Heart right ventricle (tissue), 16 donors: ENCODE measurements at regions not wholly inside any gene's neighbourhood (a gene's known extent, or its start where the extent isn't known, plus 50 kb on each side); places are given as distances from the start of the nearest gene placed in this dataset.

Source experiments
- ATAC-seq, 8 donors: fragments of 200-7000 bp; cut with Tn5 transposase; one replicate each; pipeline ENCODE4 v1.9.1; 2020; ENCODE audit warnings: mild to moderate bottlenecking in 8 of 8, moderate library complexity in 8 of 8, moderate number of reproducible peaks in 1 of 8
- DNase-seq, 2 donors: peaks; one replicate each; pipeline ENCODE4 v3.0.0-alpha.2; 2020
- H3K27ac ChIP-seq, 10 donors: fragments of 200-600 bp; sonication (generic) in 2 of 10; one replicate each; pipeline versions ENCODE4 v1.5.0 to v1.8.0; 2020 to 2022; ENCODE audit warnings: mild to moderate bottlenecking in 3 of 10
- H3K27me3 ChIP-seq, 7 donors: fragments of 200-600 bp; one replicate each; pipeline ENCODE4 v1.8.0; 2021 to 2022; ENCODE audit warnings: mild to moderate bottlenecking in 2 of 7
- H3K36me3 ChIP-seq, 9 donors: fragments of 200-600 bp; sonication (generic) in 1 of 9; one replicate each; pipeline versions ENCODE4 v1.5.0 to v1.8.0; 2020 to 2022; ENCODE audit warnings: mild to moderate bottlenecking in 2 of 9
- H3K4me1 ChIP-seq, 9 donors: fragments of 200-600 bp; sonication (generic) in 1 of 9; one replicate each; pipeline versions ENCODE4 v1.5.0 to v1.8.0; 2020 to 2022; ENCODE audit warnings: mild to moderate bottlenecking in 4 of 9
- H3K4me3 ChIP-seq, 10 donors: fragments of 200-600 bp; sonication (generic) in 2 of 10; one replicate each; pipeline versions ENCODE4 v1.5.0 to v1.8.0; 2020 to 2022; ENCODE audit warnings: mild to moderate bottlenecking in 7 of 10, moderate library complexity in 2 of 10
- H3K9me3 ChIP-seq, 11 donors: fragments of 200-600 bp in 10 of 11; sonication (generic) in 2 of 11; one replicate each; pipeline versions ENCODE4 v1.5.0 to v1.8.0; 2013 to 2022; ENCODE audit warnings: mild to moderate bottlenecking in 2 of 11, control low read depth in 1 of 11, moderate library complexity in 1 of 11
- WGBS, 2 donors: extraction: QIAGEN DNeasy Blood & Tissue Kit; methylation state at CpG; one replicate each; pipeline ENCODE4 v1.1.7; 2013; ENCODE audit warnings: inconsistent platforms in 1 of 2; 5-methylcytosine and 5-hydroxymethylcytosine counted together
- intact Hi-C, 10 donors: fragments of 100-400 bp; cut with DNase I; formaldehyde crosslinking; loops; one replicate each; pipeline versions ENCODE4 v1.11.1 to v1.14.2; 2022
- TF ChIP-seq, protein P1 (sequence below), 9 donors: fragments of 200-600 bp; sonication (generic) in 2 of 9; IDR thresholded peaks; one replicate each; pipeline versions ENCODE4 v1.5.0 to v1.8.0; 2021 to 2022; ENCODE audit warnings: antibody characterized with exemption in 9 of 9, mild to moderate bottlenecking in 5 of 9, moderate library complexity in 1 of 9
- donor health status: Arrhythmogenic right ventricular cardiomyopathy.
- donor health status: ischemic (EF 13 %, LVEDD 7.1; RV severe dilation, severe dysfunction).
- donor health status: healthy with polysubstance abuse.
- donor health status: DM: no; HTN: yes; CAD: no.
- donor health status: DM: no; HTN: no; CAD: no.
- donor health status: ischemic (EF 25% LVEDD 6.9; RV normal size, moderate dysfunction).
- donor health status: ischemic (EF 25% LVEDD 5.7; RV mildly dilated, moderate dysfunction).
- donor health status: healthy.
- donor health status: DM: yes; HTN: yes; CAD: no.
- donor health status: Ischemic cardiomyopathy.
- donor health status: ischemic (EF 35%, LVEDD 5.7; RV mildly dilated, moderate dysfunction).
- donor health status: nonischemic (EF 11% LVEDD 7.7; RV severe dilation, severe dysfunction).
- donor health status: DM: yes; HTN: yes; CAD: no.
- donor health status: PGD.
- donor health status: ischemic (EF 29% LVEDD 5.4; RV normal size, mild dysfunction).
- donor health status: nonischemic (EF 23%, LVEDD 6.1; RV moderate dilation, normal function).

GRCh38 chr14:30234966-30235365 is 307.3 kb upstream of the PRKD1 start:
- ATAC-seq, result no peak

DNA sequence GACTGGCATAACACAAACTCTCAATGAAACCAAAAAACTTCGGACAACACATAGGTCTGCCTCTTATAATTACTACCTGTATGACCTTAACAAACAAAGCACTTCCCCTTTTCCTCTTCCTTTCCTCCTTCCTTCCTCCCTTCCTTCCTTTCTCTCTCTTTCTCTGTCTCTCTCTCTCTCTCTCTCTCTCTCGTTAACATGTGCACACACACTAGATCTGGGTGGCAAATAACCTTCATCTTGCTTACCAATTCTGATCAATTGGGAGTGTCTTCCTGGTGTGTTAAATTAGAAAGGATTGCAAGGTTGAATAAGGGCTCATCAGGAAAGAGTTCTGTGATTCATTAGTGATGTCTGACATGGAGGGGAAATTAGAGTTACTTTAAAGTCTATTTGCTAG is 307.8 kb upstream of the PRKD1 start:
- ATAC-seq (no peak), DNase-seq (no peak)
- intact Hi-C loops, result no loop called here
- WGBS, 2 donors, result 81 to 90% methylated on average over 2 of the region's 2 CpGs
- Histone ChIP-seq H3K9me3 (no peaks in the 10 kb centered on the region), H3K4me1 (no peaks in the 10 kb centered on the region), H3K27me3 (no peaks in the 10 kb centered on the region), H3K36me3 (no peaks in the 10 kb centered on the region), H3K27ac (no peak overlapping the region), H3K4me3 (no peak overlapping the region)
- TF ChIP-seq, protein P1, sequence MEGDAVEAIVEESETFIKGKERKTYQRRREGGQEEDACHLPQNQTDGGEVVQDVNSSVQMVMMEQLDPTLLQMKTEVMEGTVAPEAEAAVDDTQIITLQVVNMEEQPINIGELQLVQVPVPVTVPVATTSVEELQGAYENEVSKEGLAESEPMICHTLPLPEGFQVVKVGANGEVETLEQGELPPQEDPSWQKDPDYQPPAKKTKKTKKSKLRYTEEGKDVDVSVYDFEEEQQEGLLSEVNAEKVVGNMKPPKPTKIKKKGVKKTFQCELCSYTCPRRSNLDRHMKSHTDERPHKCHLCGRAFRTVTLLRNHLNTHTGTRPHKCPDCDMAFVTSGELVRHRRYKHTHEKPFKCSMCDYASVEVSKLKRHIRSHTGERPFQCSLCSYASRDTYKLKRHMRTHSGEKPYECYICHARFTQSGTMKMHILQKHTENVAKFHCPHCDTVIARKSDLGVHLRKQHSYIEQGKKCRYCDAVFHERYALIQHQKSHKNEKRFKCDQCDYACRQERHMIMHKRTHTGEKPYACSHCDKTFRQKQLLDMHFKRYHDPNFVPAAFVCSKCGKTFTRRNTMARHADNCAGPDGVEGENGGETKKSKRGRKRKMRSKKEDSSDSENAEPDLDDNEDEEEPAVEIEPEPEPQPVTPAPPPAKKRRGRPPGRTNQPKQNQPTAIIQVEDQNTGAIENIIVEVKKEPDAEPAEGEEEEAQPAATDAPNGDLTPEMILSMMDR (IDR thresholded peaks at IDR 0.05), result no peak

More at GRCh38 chr14:30234966-30235365, 307.3 kb upstream of the PRKD1 start:
- WGBS, 2 donors, result 87 to 95% methylated on average over 1 of the region's 1 CpG
- intact Hi-C loops, result no loop called here
- Histone ChIP-seq H3K27ac (no peak overlapping the region), H3K4me1 (no peaks in the 10 kb centered on the region), H3K9me3 (no peaks in the 10 kb centered on the region), H3K36me3 (no peaks in the 10 kb centered on the region), H3K27me3 (no peaks in the 10 kb centered on the region), H3K4me3 (no peak overlapping the region)
- DNase-seq, result no peak
- TF ChIP-seq, protein P1 (IDR thresholded peaks at IDR 0.05), result no peak

DNA sequence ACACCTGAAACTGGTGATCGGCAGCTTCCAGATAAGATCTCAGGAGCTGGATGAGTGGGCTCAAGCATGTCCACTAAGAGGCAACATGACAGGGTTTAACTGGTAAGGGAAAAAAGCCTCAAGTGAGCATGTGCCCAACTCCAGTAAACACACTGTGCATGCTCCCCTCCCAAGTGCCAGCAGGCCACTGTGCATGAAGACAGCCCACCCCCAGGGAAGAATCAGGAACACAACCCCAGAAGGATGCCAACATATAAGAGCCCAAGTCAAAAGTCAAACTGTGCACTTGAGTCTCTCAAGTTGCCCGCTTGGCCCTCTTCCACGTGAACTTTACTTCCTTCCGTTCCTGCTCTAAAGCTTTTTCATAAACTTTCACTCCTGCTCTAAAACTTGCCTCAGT is 311.3 kb upstream of the PRKD1 start:
- WGBS, 2 donors, result 87 to 89% methylated on average over 4 of the region's 4 CpGs
- intact Hi-C loops, result no loop called here
- no peaks in the 10 kb centered on the region for H3K4me1 ChIP-seq

GRCh38 chr14:30240018-30240417 is 312.4 kb upstream of the PRKD1 start:
- WGBS, 2 donors, result 55 to 65% methylated on average over 4 of the region's 4 CpGs
- intact Hi-C loops, result no loop called here
- no peaks in the 10 kb centered on the region for H3K36me3 ChIP-seq
- H3K27ac ChIP-seq, result no peak overlapping the region
- H3K9me3 ChIP-seq, result no peaks in the 10 kb centered on the region
- H3K4me1 ChIP-seq, result no peaks in the 10 kb centered on the region
- TF ChIP-seq, protein P1 (IDR thresholded peaks at IDR 0.05), result no peak
- no peak overlapping the region for H3K4me3 ChIP-seq
- H3K27me3 ChIP-seq, result peaks cover 0 to 3% (median 0%) of the 10 kb centered on the region in 7 donors
- DNase-seq, result no peak
- no peak for ATAC-seq

More for the DNA sequence above, 311.3 kb upstream of the PRKD1 start:
- no peak overlapping the region for H3K4me3 ChIP-seq
- TF ChIP-seq, protein P1 (IDR thresholded peaks at IDR 0.05), result no peak
- no peak for DNase-seq
- peaks cover 0 to 3% (median 0%) of the 10 kb centered on the region in 7 donors for H3K27me3 ChIP-seq
- H3K27ac ChIP-seq, result no peak overlapping the region
- no peaks in the 10 kb centered on the region for H3K9me3 ChIP-seq
- no peak for ATAC-seq
- H3K36me3 ChIP-seq, result no peaks in the 10 kb centered on the region
